Kidney (tissue), 13 donors: ENCODE measurements at regions not wholly inside any gene's neighbourhood (a gene's known extent, or its start where the extent isn't known, plus 50 kb on each side); places are given as distances from the start of the nearest gene placed in this dataset.
"Not testable (repeated sequence)": the region's sequence is repeated elsewhere in the genome, so short reads cannot be mapped to it uniquely, and the experiment has no call there.

Experiments used
- DNase-seq, 5 donors: peaks; one replicate each; pipeline ENCODE4 v3.0.0-alpha.2; 2013 to 2020
- FAIRE-seq: peaks from 2 replicates; lab custom pipeline; 2012; peaks lifted over from hg19 to GRCh38; lab: Jason Lieb, UNC
- H3K27ac ChIP-seq, 2 donors: one replicate each; pipeline ENCODE4 v1.7.0; 2013; ENCODE audit warnings: low read depth in 2 of 2, low read length in 2 of 2, inconsistent platforms in 1 of 2
- H3K27me3 ChIP-seq: one replicate; pipeline ENCODE4 v1.7.1; 2013; ENCODE audit warnings: low read length, inconsistent platforms; ENCODE audit not compliant: control insufficient read depth, insufficient read depth
- H3K36me3 ChIP-seq, 3 donors: one replicate each; pipeline versions ENCODE4 v1.7.0 to v1.7.1; 2013; ENCODE audit warnings: low read length in 3 of 3, control low read depth in 1 of 3, inconsistent platforms in 1 of 3; ENCODE audit not compliant: insufficient read depth in 3 of 3, control insufficient read depth in 2 of 3
- H3K4me1 ChIP-seq, 3 donors: one replicate each; pipeline versions ENCODE4 v1.7.0 to v1.7.1; 2013; ENCODE audit warnings: low read length in 3 of 3, inconsistent platforms in 1 of 3, low read depth in 1 of 3; ENCODE audit not compliant: control insufficient read depth in 2 of 3, insufficient read depth in 2 of 3
- H3K4me3 ChIP-seq, 3 donors: one replicate each; pipeline versions ENCODE4 v1.7.0 to v1.8.1; 2013; ENCODE audit warnings: low read length in 3 of 3, control low read depth in 1 of 3, inconsistent platforms in 1 of 3
- H3K9ac ChIP-seq, 3 donors: one replicate each; pipeline versions ENCODE4 v1.7.0 to v1.7.1; 2013; ENCODE audit warnings: low read length in 3 of 3, control low read depth in 1 of 3, inconsistent platforms in 1 of 3
- H3K9me3 ChIP-seq, 3 donors: one replicate each; pipeline versions ENCODE4 v1.7.0 to v1.7.1; 2013; ENCODE audit warnings: low read length in 3 of 3, control low read depth in 1 of 3, inconsistent platforms in 1 of 3; ENCODE audit not compliant: control insufficient read depth in 2 of 3, insufficient read depth in 1 of 3
- CTCF ChIP-seq: IDR thresholded peaks from 3 replicates; pipeline ENCODE4 v1.5.1; 2012; ENCODE audit warnings: mild to moderate bottlenecking, moderate library complexity, borderline replicate concordance; ENCODE audit not compliant: insufficient read depth; ENCODE audit errors: extremely low read depth
- intact Hi-C: fragments of 100-400 bp; cut with DNase I; formaldehyde crosslinking; loops from one replicate; pipeline ENCODE4 v1.11.1; 2022
- donor health status: control.
- donor health status: control.
- donor health status: control.
- donor health status: control.
- donor health status: control.
- donor health status: DM: yes; HTN: yes; CAD: no.
- donor health status: Normal renal cell carcinoma (clear cell type).

GRCh38 chr15:62676891-62677290 lies 365.7 kb upstream of the TPM1 start:
- H3K9me3 ChIP-seq: no peaks in the 10 kb centered on the region
- H3K27ac ChIP-seq: no peak overlapping the region
- H3K36me3 ChIP-seq: no peaks in the 10 kb centered on the region
- H3K9ac ChIP-seq: no peak overlapping the region
- no peaks in the 10 kb centered on the region for H3K4me1 ChIP-seq
- FAIRE-seq (no peak), DNase-seq (no peak)
- intact Hi-C loops: no loop called here
- TF ChIP-seq CTCF: no peak
- H3K27me3 ChIP-seq: no peaks in the 10 kb centered on the region
- no peak overlapping the region for H3K4me3 ChIP-seq

- Histone ChIP-seq H3K27ac (no peak overlapping the region), H3K4me3 (no peak overlapping the region), H3K9ac (no peak overlapping the region), H3K27me3 (no peaks in the 10 kb centered on the region), H3K36me3 (no peaks in the 10 kb centered on the region), H3K4me1 (no peaks in the 10 kb centered on the region), H3K9me3 (no peaks in the 10 kb centered on the region)
- FAIRE-seq (no peak), DNase-seq (no peak)
- TF ChIP-seq CTCF: no peak
- intact Hi-C loops: no loop called here
Measured at GRCh38 chr15:62681939-62682896, 360.3 kb upstream of the TPM1 start.

- H3K4me1 ChIP-seq, H3K9me3 ChIP-seq, FAIRE-seq, H3K36me3 ChIP-seq, H3K27ac ChIP-seq, H3K4me3 ChIP-seq, H3K27me3 ChIP-seq, DNase-seq, H3K9ac ChIP-seq, intact Hi-C loops: not testable (repeated sequence)
Measured at GRCh38 chr15:62683192-62683591, 359.4 kb upstream of the TPM1 start.

GRCh38 chr15:62684123-62684808 lies 358.3 kb upstream of the TPM1 start:
- Histone ChIP-seq H3K4me1 (no peaks in the 10 kb centered on the region), H3K27me3 (no peaks in the 10 kb centered on the region), H3K36me3 (no peaks in the 10 kb centered on the region), H3K27ac (no peak overlapping the region), H3K4me3 (no peak overlapping the region), H3K9ac (no peak overlapping the region), H3K9me3 (no peaks in the 10 kb centered on the region)
- no peak for TF ChIP-seq CTCF
- FAIRE-seq (no peak), DNase-seq (no peak)
- intact Hi-C loops: no loop called here
